ENCODE measurements at regions not wholly inside any gene's neighbourhood (a gene's known extent, or its start where the extent isn't known, plus 50 kb on each side); places are given as distances from the start of the nearest gene placed in this dataset.
A peak's percentile ranks its signal among the peaks of the same experiment; 100 is the strongest.

DNA sequence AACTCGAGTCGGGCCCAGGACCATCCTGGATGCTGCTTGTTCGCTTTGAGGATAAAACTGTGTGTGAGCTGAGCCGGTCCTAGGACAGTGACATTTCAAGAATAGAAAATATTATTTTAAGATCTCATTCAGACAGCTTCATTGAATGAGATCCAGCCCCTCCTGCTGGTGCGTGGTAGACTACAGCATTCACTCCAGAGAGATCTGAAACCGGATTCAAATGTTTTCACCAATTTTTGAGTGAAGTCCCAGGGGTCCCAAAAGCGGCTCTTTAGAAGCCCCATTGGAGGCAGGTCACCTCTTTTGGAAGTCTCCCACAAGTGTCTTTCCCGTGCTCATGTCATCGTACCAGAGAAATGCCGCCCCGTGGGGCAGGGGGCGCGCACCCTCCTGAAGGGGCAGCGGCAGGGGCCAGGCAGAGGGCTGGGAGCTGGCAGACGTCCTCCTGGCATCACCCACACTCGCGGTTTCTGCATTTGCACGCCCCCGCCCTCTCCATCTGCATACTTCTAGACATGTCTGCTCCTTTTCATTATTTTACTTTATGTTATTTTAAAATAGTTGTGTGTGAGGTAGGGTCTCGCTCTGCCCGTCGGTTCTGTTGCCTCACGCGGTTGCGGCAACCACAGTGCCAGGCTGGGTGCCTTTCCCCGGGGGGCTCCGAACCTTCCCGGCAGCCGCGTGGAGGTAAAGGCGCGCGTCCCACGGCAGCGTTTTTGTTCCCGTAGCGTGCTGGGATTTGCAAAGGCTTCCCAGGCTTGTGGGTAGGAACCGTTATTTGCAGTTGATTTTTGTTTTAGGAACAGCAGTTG, 52.3 kb upstream of the DPYSL4 start:
- H3K27ac ChIP-seq (ENCODE audit: low read depth in 1 of 2, low read length in 1 of 2), result no peak overlapping the region
- peaks cover 0 to 2% of the 10 kb centered on the region in 2 donors for H3K4me1 ChIP-seq (ENCODE audit: control insufficient read depth in 2 of 2, insufficient read depth in 2 of 2, low read length in 2 of 2)
- no peaks in the 10 kb centered on the region for H3K36me3 ChIP-seq (ENCODE audit: control insufficient read depth in 2 of 2, insufficient read depth in 2 of 2, low read length in 1 of 2)
- no peaks in the 10 kb centered on the region for H3K9me3 ChIP-seq (ENCODE audit: control insufficient read depth in 2 of 2, insufficient read depth in 1 of 2, low read length in 1 of 2)
- no peak for DNase-seq (ENCODE audit: low read depth in 6 of 9, low spot score in 9 of 9)
- H3K27me3 ChIP-seq (ENCODE audit: control insufficient read depth in 2 of 2, insufficient read depth in 1 of 2, low read length in 1 of 2), result peaks cover 0 to 13% of the 10 kb centered on the region in 2 donors
- no peak overlapping the region for H3K4me3 ChIP-seq (ENCODE audit: low read length in 2 of 2)
- 87% methylated on average over 38 of the region's 38 CpGs for WGBS

DNA sequence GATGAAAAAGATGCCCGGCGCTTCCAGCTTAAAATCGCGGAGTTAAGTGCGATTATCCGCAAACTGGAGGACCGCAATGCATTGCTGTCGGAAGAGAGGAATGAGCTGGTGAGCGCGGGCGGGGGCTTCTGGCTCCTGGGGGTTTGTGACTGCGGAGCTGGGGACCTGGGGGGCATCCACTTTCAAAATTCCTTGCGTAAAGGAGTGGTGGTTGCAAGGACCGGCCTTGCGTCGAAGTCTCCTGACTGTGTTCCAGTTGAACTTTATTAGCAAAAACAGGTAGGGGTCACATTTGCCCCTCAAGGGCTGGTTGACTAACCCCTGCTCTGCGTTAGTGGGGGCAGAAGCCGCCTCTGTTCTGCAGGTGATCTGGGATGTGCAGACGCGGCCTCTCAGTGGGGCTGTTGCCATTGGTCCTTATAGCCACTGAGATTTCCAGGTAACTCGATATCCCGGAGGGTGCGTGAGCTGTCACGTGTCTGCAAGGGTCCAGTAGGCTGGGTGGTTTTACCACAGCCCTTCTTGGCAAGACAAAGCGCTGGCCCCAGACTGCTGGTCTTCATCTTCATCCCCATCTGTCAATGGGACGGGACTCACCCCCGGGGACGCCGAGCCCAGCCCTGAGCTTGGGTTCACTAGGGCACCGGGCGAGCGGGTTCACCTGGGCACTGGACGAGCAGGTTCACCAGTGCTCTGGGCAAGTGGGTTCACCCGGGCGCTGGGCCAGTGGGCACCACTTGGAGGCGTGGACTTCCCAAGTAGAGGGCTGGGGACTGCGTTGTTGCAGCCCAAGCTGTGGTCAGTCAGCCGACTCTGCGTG, 51.5 kb upstream of the DPYSL4 start:
- H3K4me3 ChIP-seq (ENCODE audit: low read length in 2 of 2), result no peak overlapping the region
- DNase-seq (ENCODE audit: low read depth in 6 of 9, low spot score in 9 of 9), result no peak
- whole genome bisulfite sequencing, result 88% methylated on average over 39 of the region's 39 CpGs
- peaks cover 0 to 2% of the 10 kb centered on the region in 2 donors for H3K4me1 ChIP-seq (ENCODE audit: control insufficient read depth in 2 of 2, insufficient read depth in 2 of 2, low read length in 2 of 2)
- no peaks in the 10 kb centered on the region for H3K36me3 ChIP-seq (ENCODE audit: control insufficient read depth in 2 of 2, insufficient read depth in 2 of 2, low read length in 1 of 2)
- no peak overlapping the region for H3K27ac ChIP-seq (ENCODE audit: low read depth in 1 of 2, low read length in 1 of 2)
- no peaks in the 10 kb centered on the region for H3K9me3 ChIP-seq (ENCODE audit: control insufficient read depth in 2 of 2, insufficient read depth in 1 of 2, low read length in 1 of 2)
- peaks cover 0 to 13% of the 10 kb centered on the region in 2 donors for H3K27me3 ChIP-seq (ENCODE audit: control insufficient read depth in 2 of 2, insufficient read depth in 1 of 2, low read length in 1 of 2)

DNA sequence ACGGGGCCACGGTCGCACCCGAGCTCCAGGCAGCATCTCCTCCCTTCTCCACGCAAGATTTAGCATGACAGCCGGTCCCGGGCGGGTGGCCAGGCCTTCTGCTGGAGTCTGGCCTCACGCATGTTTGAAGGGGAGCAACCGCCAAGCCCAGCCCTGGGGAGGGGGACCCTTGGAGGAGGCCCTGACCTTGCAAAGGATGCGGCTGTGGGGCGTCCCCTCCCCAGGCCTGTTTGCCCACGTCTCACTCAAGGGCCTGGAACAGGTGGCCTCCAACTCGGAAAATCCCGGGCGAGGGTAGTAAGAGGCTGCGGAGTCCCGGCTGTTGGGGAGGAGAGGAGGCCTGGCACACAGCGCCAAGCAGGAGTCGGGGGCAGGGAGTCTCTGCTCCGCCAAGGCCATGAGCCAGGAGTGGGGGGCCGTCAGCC, 50.6 kb upstream of the DPYSL4 start:
- H3K27me3 ChIP-seq (ENCODE audit: control insufficient read depth in 2 of 2, insufficient read depth in 1 of 2, low read length in 1 of 2), result peaks cover 0 to 13% of the 10 kb centered on the region in 2 donors

DNA sequence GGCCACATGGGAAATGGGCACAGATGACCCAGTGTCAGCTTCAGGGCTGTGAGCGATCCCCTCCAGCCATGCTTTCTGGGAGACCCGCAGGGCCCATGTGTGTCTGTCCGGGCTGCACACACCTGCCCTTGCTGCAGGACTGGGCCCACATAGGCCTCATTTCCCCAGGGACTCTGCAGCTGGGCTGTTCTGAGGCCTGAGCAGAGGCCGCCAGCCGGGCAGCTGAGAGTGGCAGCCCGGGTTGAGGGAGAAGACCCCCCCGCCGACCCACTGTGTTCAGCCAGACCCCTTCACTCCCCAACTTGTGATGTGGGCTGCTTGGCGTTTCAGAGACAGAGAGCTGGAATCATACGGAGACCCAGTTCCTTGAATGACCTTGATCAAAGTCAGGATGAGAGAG, 50.1 kb upstream of the DPYSL4 start:
- no peak overlapping the region for H3K27ac ChIP-seq (ENCODE audit: low read depth in 1 of 2, low read length in 1 of 2)
- no peak for DNase-seq (ENCODE audit: low read depth in 6 of 9, low spot score in 9 of 9)
- peaks cover 0 to 13% of the 10 kb centered on the region in 2 donors for H3K27me3 ChIP-seq (ENCODE audit: control insufficient read depth in 2 of 2, insufficient read depth in 1 of 2, low read length in 1 of 2)
- no peaks in the 10 kb centered on the region for H3K9me3 ChIP-seq (ENCODE audit: control insufficient read depth in 2 of 2, insufficient read depth in 1 of 2, low read length in 1 of 2)
- no peak overlapping the region for H3K4me3 ChIP-seq (ENCODE audit: low read length in 2 of 2)
- H3K4me1 ChIP-seq (ENCODE audit: control insufficient read depth in 2 of 2, insufficient read depth in 2 of 2, low read length in 2 of 2), result peaks cover 0 to 2% of the 10 kb centered on the region in 2 donors
- H3K36me3 ChIP-seq (ENCODE audit: control insufficient read depth in 2 of 2, insufficient read depth in 2 of 2, low read length in 1 of 2), result no peaks in the 10 kb centered on the region
- 90% methylated on average over 10 of the region's 10 CpGs for WGBS

More for the DNA sequence above, 50.6 kb upstream of the DPYSL4 start:
- Histone ChIP-seq H3K36me3 (ENCODE audit: control insufficient read depth in 2 of 2, insufficient read depth in 2 of 2, low read length in 1 of 2) (no peaks in the 10 kb centered on the region), H3K4me1 (ENCODE audit: control insufficient read depth in 2 of 2, insufficient read depth in 2 of 2, low read length in 2 of 2) (peaks cover 0 to 2% of the 10 kb centered on the region in 2 donors), H3K4me3 (ENCODE audit: low read length in 2 of 2) (no peak overlapping the region), H3K27ac (ENCODE audit: low read depth in 1 of 2, low read length in 1 of 2) (no peak overlapping the region), H3K9me3 (ENCODE audit: control insufficient read depth in 2 of 2, insufficient read depth in 1 of 2, low read length in 1 of 2) (no peaks in the 10 kb centered on the region)
- peak in 1 of 9 donors; percentile 2 for DNase-seq (ENCODE audit: low read depth in 6 of 9, low spot score in 9 of 9)
- 94% methylated on average over 22 of the region's 22 CpGs for WGBS
